A549 (cell line): ENCODE measurements at regions not wholly inside any gene's neighbourhood (a gene's known extent, or its start where the extent isn't known, plus 50 kb on each side); places are given as distances from the start of the nearest gene placed in this dataset.
"Not testable (repeated sequence)": the region's sequence is repeated elsewhere in the genome, so short reads cannot be mapped to it uniquely, and the experiment has no call there.

Experiments used
- ATAC-seq, 2 experiments: fragments of 200-7000 bp in 1 of 2; fragments of >200 bp in 1 of 2; cut with Nextera tagmentation in 1 of 2; cut with Tn5 transposase in 1 of 2; 3 replicates each; pipeline versions ENCODE4 v1.8.0 to v1.9.1; 2018 to 2020; ENCODE audit warnings: mild to moderate bottlenecking in 1 of 2, moderate library complexity in 1 of 2
- CTCF ChIA-PET: fragments of 300-600 bp; sonication (Branson Sonifier 250); formaldehyde crosslinking; extraction: SDS; loops from one replicate; lab custom pipeline; 2021; ENCODE audit warnings: antibody characterized with exemption, inconsistent platforms; lab: Yijun Ruan, JAX
- POLR2A ChIA-PET: fragments of 350-600 bp; formaldehyde crosslinking; extraction: SDS; loops from one replicate; lab custom pipeline; 2021; ENCODE audit warnings: antibody characterized with exemption, inconsistent platforms; lab: Yijun Ruan, JAX
- DNase-seq, 2 experiments: peaks; one replicate each; pipeline versions ENCODE4 v3.0.0 to v3.0.0-alpha.2; 2011 to 2016; ENCODE audit warnings: low read depth in 1 of 2, low spot score in 1 of 2
- FAIRE-seq: peaks from 2 replicates; lab custom pipeline; 2011; peaks lifted over from hg19 to GRCh38; lab: Jason Lieb, UNC
- H3K27ac ChIP-seq, 2 experiments: fragments of >200 bp; sonication (Bioruptor Twin); formaldehyde crosslinking; 3 replicates each; pipeline ENCODE4 v1.5.1; 2016 to 2017
- H3K4me1 ChIP-seq: fragments of >200 bp; sonication (Bioruptor Twin); formaldehyde crosslinking; 3 replicates; pipeline ENCODE4 v1.6.1; 2016
- H3K4me2 ChIP-seq: fragments of >200 bp; sonication (Bioruptor Twin); formaldehyde crosslinking; 3 replicates; pipeline ENCODE4 v1.6.1; 2016
- H3K4me3 ChIP-seq: fragments of >200 bp; sonication (Bioruptor Twin); formaldehyde crosslinking; 3 replicates; pipeline ENCODE4 v1.5.1; 2016
- H3K9me3 ChIP-seq: fragments of >200 bp; sonication (Bioruptor Twin); formaldehyde crosslinking; 3 replicates; pipeline ENCODE4 v1.6.1; 2016
- CHD2 ChIP-seq: fragments of 150-350 bp; IDR thresholded peaks from 2 replicates; pipeline ENCODE4 v1.6.1; 2014; ENCODE audit warnings: low read length; ENCODE audit not compliant: partially characterized antibody
- CHD4 ChIP-seq: fragments of 200-600 bp; sonication (generic); IDR thresholded peaks from 2 replicates; pipeline ENCODE4 v1.6.1; 2016; ENCODE audit warnings: antibody characterized with exemption, mild to moderate bottlenecking, borderline replicate concordance
- EHF ChIP-seq: fragments of 250-450 bp; sonication (Bioruptor Pico); IDR thresholded peaks from 2 replicates; pipeline ENCODE4 v1.5.0; 2020; ENCODE audit warnings: mild to moderate bottlenecking
- ESRRA ChIP-seq: fragments of 150-350 bp; IDR thresholded peaks from 2 replicates; pipeline ENCODE4 v1.6.1; 2014; ENCODE audit warnings: mild to moderate bottlenecking, low read length, borderline replicate concordance
- FOSL2 ChIP-seq, 2 experiments: fragments of 450-650 bp in 1 of 2; fragments of >200 bp in 1 of 2; sonication (Bioruptor Twin) in 1 of 2; formaldehyde crosslinking; IDR thresholded peaks; 2 replicates each; pipeline versions ENCODE4 v1.5.0 to v1.6.1; 2016 to 2020; ENCODE audit warnings: mild to moderate bottlenecking in 1 of 2, moderate library complexity in 1 of 2
- HDAC2 ChIP-seq: fragments of 200-600 bp; sonication (generic); IDR thresholded peaks from 2 replicates; pipeline ENCODE4 v1.6.1; 2016
- HEYL ChIP-seq: fragments of 250-450 bp; sonication (Bioruptor Pico); IDR thresholded peaks from 2 replicates; pipeline ENCODE4 v1.8.0; 2021; ENCODE audit warnings: mild to moderate bottlenecking, moderate library complexity
- HOXA7 ChIP-seq: fragments of 250-450 bp; sonication (Bioruptor Pico); IDR thresholded peaks from 2 replicates; pipeline ENCODE4 v1.5.0; 2020; ENCODE audit warnings: mild to moderate bottlenecking, moderate library complexity
- HOXB5 ChIP-seq: fragments of 250-450 bp; sonication (Bioruptor Pico); IDR thresholded peaks from 2 replicates; pipeline ENCODE4 v1.5.0; 2020; ENCODE audit warnings: mild to moderate bottlenecking, moderate library complexity
- JUNB ChIP-seq: fragments of >200 bp; sonication (Bioruptor Twin); formaldehyde crosslinking; IDR thresholded peaks from 2 replicates; pipeline ENCODE4 v1.6.1; 2016
- KDM5A ChIP-seq: fragments of 200-600 bp; sonication (generic); IDR thresholded peaks from 2 replicates; pipeline ENCODE4 v1.6.1; 2016; ENCODE audit warnings: antibody characterized with exemption, mild to moderate bottlenecking
- MAFK ChIP-seq: fragments of 450-650 bp; IDR thresholded peaks from 2 replicates; pipeline ENCODE4 v1.6.1; 2014; ENCODE audit not compliant: partially characterized antibody
- MYC ChIP-seq: IDR thresholded peaks from 2 replicates; pipeline ENCODE4 v1.6.1; 2012; ENCODE audit warnings: mild to moderate bottlenecking, inconsistent platforms, low read length, improper control_type of control experiment, borderline replicate concordance
- NPAS2 ChIP-seq: fragments of 250-450 bp; sonication (Bioruptor Pico); IDR thresholded peaks from 2 replicates; pipeline ENCODE4 v1.8.0; 2022; ENCODE audit warnings: mild to moderate bottlenecking, moderate library complexity, borderline replicate concordance
- PHF8 ChIP-seq: fragments of 200-600 bp; sonication (generic); IDR thresholded peaks from 2 replicates; pipeline ENCODE4 v1.6.1; 2016; ENCODE audit warnings: low read depth, mild to moderate bottlenecking, antibody characterized with exemption, moderate library complexity, borderline replicate concordance
- RARB ChIP-seq: fragments of 250-450 bp; sonication (Bioruptor Pico); IDR thresholded peaks from 2 replicates; pipeline ENCODE4 v1.8.0; 2021; ENCODE audit warnings: mild to moderate bottlenecking, moderate library complexity
- RCOR1 ChIP-seq: fragments of 150-350 bp; IDR thresholded peaks from 2 replicates; pipeline ENCODE4 v1.6.1; 2014; ENCODE audit warnings: antibody characterized with exemption, low read length, low read depth
- TFCP2L1 ChIP-seq: fragments of 250-450 bp; sonication (Bioruptor Pico); IDR thresholded peaks from 2 replicates; pipeline ENCODE4 v1.5.0; 2021; ENCODE audit warnings: mild to moderate bottlenecking
- ZFP36 ChIP-seq: fragments of 450-650 bp; IDR thresholded peaks from 2 replicates; pipeline ENCODE4 v1.6.1; 2014; ENCODE audit warnings: borderline replicate concordance; ENCODE audit not compliant: partially characterized antibody
- ZNF302 ChIP-seq: fragments of 250-450 bp; sonication (Bioruptor Pico); IDR thresholded peaks from 2 replicates; pipeline ENCODE4 v1.9.0; 2021; ENCODE audit warnings: inconsistent platforms, mild to moderate bottlenecking, moderate library complexity
- WGBS: methylation state at CpG from one replicate; pipeline ENCODE4 v1.1.6; 2017; ENCODE audit errors: missing lambda C conversion rate; 5-methylcytosine and 5-hydroxymethylcytosine counted together
- TF ChIP-seq, protein P1 (sequence below): fragments of 250-450 bp; sonication (Bioruptor Pico); IDR thresholded peaks from 2 replicates; pipeline ENCODE4 v1.5.0; 2020; ENCODE audit warnings: low read depth, mild to moderate bottlenecking, moderate library complexity
- TF ChIP-seq, protein P2 (sequence below): IDR thresholded peaks from 2 replicates; pipeline ENCODE4 v1.6.1; 2012
- TF ChIP-seq, protein P3 (sequence below): fragments of >200 bp; sonication (Bioruptor Twin); formaldehyde crosslinking; IDR thresholded peaks from 2 replicates; pipeline ENCODE4 v1.6.1; 2016

DNA sequence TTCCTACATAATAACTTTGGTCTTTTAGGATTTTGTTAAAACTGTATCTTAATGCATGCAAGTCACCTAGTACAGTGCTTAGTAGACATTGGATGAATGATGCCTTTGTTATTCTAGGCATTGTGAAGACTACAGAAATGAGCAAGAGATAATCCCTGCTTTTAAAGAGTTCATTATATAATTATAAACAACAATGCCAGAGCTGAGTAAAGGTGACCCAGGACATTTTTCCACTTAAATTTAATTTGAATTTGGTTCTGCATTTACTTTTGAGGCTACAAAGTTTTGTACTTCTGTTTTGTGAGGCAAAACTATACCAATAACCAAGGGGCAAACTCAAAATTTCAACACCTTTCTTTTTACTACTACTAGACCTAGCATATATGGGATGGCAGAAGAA is 182.0 kb upstream of the SESN3 start:
- ATAC-seq, result no peak

DNA sequence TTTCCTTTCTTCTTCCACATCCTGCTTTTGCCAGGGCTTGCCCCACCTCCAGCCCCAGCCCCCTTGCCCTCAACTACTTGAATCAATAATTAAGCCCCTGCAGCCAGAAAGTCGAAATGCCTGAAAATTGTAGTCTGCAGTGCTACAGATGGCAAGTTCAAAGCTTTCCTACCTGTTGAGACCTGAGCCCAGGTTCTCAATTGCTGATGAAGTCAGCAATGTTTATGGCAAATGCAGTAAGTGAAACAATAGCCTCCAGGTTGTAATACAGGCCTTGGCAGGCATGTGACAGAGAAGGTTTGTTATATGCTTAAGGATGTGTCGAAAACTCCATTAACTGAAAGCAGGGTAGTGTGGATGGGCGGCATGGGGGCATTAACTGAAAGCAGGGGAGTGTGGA is 181.1 kb upstream of the SESN3 start:
- Histone ChIP-seq H3K27ac (no peak overlapping the region), H3K4me1 (no peaks in the 10 kb centered on the region)
- WGBS, result 14% methylated on average over 3 of the region's 3 CpGs
- no peak for TF ChIP-seq ESRRA
- no peak for TF ChIP-seq HDAC2
- no peak for TF ChIP-seq KDM5A
- TF ChIP-seq CHD4, result no peak
- TF ChIP-seq FOSL2 (IDR thresholded peaks at IDR 0.05), result no peak
- no peak for TF ChIP-seq FOSL2 (CRISPR knock-in tag; IDR thresholded peaks at IDR 0.05)
- TF ChIP-seq NPAS2 (CRISPR knock-in tag), result no peak
- TF ChIP-seq HOXA7 (CRISPR knock-in tag), result no peak
- TF ChIP-seq, all 56 proteins: peak for 0
- Histone ChIP-seq H3K4me2 (no peak overlapping the region), H3K9me3 (no peaks in the 10 kb centered on the region), H3K4me3 (no peak overlapping the region)
- FAIRE-seq, result no peak
- CTCF ChIA-PET, result no interaction called here
- ATAC-seq, result no peak
- POLR2A ChIA-PET, result no interaction called here
- DNase-seq, result no peak

More for the DNA sequence above, 182.0 kb upstream of the SESN3 start:
- DNase-seq, result no peak
- Histone ChIP-seq H3K27ac (no peak overlapping the region), H3K4me2 (no peak overlapping the region), H3K4me1 (no peaks in the 10 kb centered on the region)
- POLR2A ChIA-PET, result no interaction called here
- CTCF ChIA-PET, result no interaction called here
- TF ChIP-seq MYC (no peak), HOXB5 (no peak), FOSL2 (IDR thresholded peaks at IDR 0.05) (no peak), FOSL2 (CRISPR knock-in tag; IDR thresholded peaks at IDR 0.05) (no peak), CHD2 (no peak), ZFP36 (no peak), TFCP2L1 (no peak), MAFK (no peak), ZNF302 (CRISPR knock-in tag) (no peak), HDAC2 (no peak), PHF8 (no peak), NPAS2 (CRISPR knock-in tag) (no peak), JUNB (no peak)
- TF ChIP-seq, protein P1, sequence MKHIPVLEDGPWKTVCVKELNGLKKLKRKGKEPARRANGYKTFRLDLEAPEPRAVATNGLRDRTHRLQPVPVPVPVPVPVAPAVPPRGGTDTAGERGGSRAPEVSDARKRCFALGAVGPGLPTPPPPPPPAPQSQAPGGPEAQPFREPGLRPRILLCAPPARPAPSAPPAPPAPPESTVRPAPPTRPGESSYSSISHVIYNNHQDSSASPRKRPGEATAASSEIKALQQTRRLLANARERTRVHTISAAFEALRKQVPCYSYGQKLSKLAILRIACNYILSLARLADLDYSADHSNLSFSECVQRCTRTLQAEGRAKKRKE (CRISPR knock-in tag), result no peak
- TF ChIP-seq, all 56 proteins: peak for 0
- Histone ChIP-seq H3K4me3 (no peak overlapping the region), H3K9me3 (no peaks in the 10 kb centered on the region)
- FAIRE-seq, result no peak

DNA sequence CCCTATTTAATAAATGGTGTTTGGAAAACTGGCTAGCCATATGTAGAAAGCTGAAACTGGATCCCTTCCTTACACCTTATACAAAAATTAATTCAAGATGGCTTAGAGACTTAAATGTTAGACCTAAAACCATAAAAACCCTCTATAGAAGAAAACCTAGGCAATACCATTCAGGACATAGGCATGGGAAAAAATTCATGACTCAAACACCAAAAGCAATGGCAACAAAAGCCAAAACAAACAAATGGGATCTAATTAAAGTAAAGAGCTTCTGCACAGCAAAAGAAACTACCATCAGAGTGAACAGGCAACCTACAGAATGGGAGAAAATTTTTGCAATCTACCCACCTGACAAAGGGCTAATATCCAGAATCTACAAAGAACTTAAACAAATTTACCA is 179.7 kb upstream of the SESN3 start:
- FAIRE-seq, POLR2A ChIA-PET, ATAC-seq, H3K4me2 ChIP-seq, H3K9me3 ChIP-seq, H3K27ac ChIP-seq, DNase-seq, CTCF ChIA-PET, H3K4me1 ChIP-seq, H3K4me3 ChIP-seq: not testable (repeated sequence)

DNA sequence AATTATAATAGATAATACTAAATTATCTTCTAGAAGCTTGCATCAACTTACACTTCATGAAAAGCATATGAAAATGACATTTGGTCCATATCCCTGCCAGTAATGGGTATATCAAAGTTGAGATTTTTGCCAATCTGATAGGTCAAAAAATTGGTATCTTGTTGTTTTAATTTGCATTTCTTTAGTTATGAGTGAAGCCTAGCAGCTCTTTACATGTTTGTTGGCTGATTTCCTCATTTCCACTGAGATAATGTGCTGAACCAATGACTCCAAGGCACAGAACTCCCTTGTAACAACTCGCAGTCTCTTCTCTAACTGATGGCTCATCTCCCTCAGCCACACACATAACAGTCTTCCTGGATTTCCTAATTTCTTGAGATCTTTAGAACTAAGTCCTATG is 175.3 kb upstream of the SESN3 start:
- no peak for FAIRE-seq
- POLR2A ChIA-PET, result no interaction called here
- Histone ChIP-seq H3K27ac (no peak overlapping the region), H3K4me3 (no peak overlapping the region), H3K4me2 (no peak overlapping the region), H3K4me1 (no peaks in the 10 kb centered on the region), H3K9me3 (no peaks in the 10 kb centered on the region)
- 37% methylated on average over 1 of the region's 1 CpG for WGBS
- TF ChIP-seq, protein P2, sequence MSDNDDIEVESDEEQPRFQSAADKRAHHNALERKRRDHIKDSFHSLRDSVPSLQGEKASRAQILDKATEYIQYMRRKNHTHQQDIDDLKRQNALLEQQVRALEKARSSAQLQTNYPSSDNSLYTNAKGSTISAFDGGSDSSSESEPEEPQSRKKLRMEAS, result no peak
- TF ChIP-seq KDM5A (no peak), RCOR1 (no peak), NPAS2 (CRISPR knock-in tag) (no peak), RARB (no peak), HOXB5 (no peak), EHF (CRISPR knock-in tag) (no peak), MAFK (no peak), HEYL (CRISPR knock-in tag) (no peak)
- TF ChIP-seq, protein P3, sequence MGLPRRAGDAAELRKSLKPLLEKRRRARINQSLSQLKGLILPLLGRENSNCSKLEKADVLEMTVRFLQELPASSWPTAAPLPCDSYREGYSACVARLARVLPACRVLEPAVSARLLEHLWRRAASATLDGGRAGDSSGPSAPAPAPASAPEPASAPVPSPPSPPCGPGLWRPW, result no peak
- CTCF ChIA-PET, result no interaction called here
- ATAC-seq, result no peak
- no peak for DNase-seq
